Psoas muscle (tissue), 7 donors: ENCODE measurements at regions not wholly inside any gene's neighbourhood (a gene's known extent, or its start where the extent isn't known, plus 50 kb on each side); places are given as distances from the start of the nearest gene placed in this dataset.
"Not testable (repeated sequence)": the region's sequence is repeated elsewhere in the genome, so short reads cannot be mapped to it uniquely, and the experiment has no call there.

Experiments
- ATAC-seq, 4 donors: fragments of 200-7000 bp; cut with Tn5 transposase; one replicate each; pipeline ENCODE4 v1.9.1; 2020; ENCODE audit warnings: moderate library complexity in 3 of 4, mild to moderate bottlenecking in 2 of 4
- DNase-seq, 2 donors: peaks; one replicate each; pipeline ENCODE4 v3.0.0-alpha.2; 2020
- H3K27ac ChIP-seq: fragments of 200-600 bp; one replicate; pipeline ENCODE4 v1.8.0; 2022
- H3K27me3 ChIP-seq, 3 donors: fragments of 200-600 bp in 1 of 3; one replicate each; pipeline versions ENCODE4 v1.6.1 to v1.8.0; 2013 to 2022; ENCODE audit warnings: low read length in 2 of 3, mild to moderate bottlenecking in 2 of 3, moderate library complexity in 1 of 3; ENCODE audit not compliant: insufficient read depth in 3 of 3
- H3K36me3 ChIP-seq, 2 donors: fragments of 200-600 bp in 1 of 2; one replicate each; pipeline versions ENCODE4 v1.6.1 to v1.8.0; 2013 to 2022; ENCODE audit warnings: low read depth in 1 of 2, mild to moderate bottlenecking in 1 of 2, moderate library complexity in 1 of 2; ENCODE audit not compliant: insufficient read depth in 1 of 2
- H3K4me1 ChIP-seq: fragments of 200-600 bp; one replicate; pipeline ENCODE4 v1.8.0; 2022
- H3K4me3 ChIP-seq: fragments of 200-600 bp; one replicate; pipeline ENCODE4 v1.8.0; 2022; ENCODE audit warnings: mild to moderate bottlenecking
- H3K9me3 ChIP-seq: fragments of 200-600 bp; one replicate; pipeline ENCODE4 v1.8.0; 2022
- CTCF ChIP-seq: fragments of 200-600 bp; IDR thresholded peaks from one replicate; pipeline ENCODE4 v1.8.0; 2022; ENCODE audit warnings: antibody characterized with exemption
- WGBS, 3 donors: extraction: QIAGEN DNeasy Blood & Tissue Kit; methylation state at CpG; one replicate each; pipeline versions ENCODE4 v1.1.6 to v1.1.7; 2013; 5-methylcytosine and 5-hydroxymethylcytosine counted together
- intact Hi-C, 2 donors: fragments of 100-400 bp; cut with DNase I; formaldehyde crosslinking; loops; one replicate each; pipeline versions ENCODE4 v1.11.0 to v1.14.2; 2022
- donor health status: healthy with polysubstance abuse.
- donor health status: DM: no; HTN: no; CAD: no; lungs with moderate emphysema.
- donor health status: Bipolar disorder and iron deficiency.
- donor health status: healthy.
- donor health status: DM: yes; HTN: yes; CAD: no.
- donor health status: DM: no; HTN: no; CAD: no.
- donor health status: DM: yes; HTN: yes; CAD: no.

GRCh38 chr12:25681580-25681979 lies 128.5 kb upstream of the LMNTD1 start:
- intact Hi-C loops = no loop called here
- DNase-seq = no peak
- 86 to 89% (median 88%) methylated on average over 4 of the region's 4 CpGs for WGBS, 3 donors
- Histone ChIP-seq H3K4me1 (no peaks in the 10 kb centered on the region), H3K9me3 (no peaks in the 10 kb centered on the region), H3K27ac (no peak overlapping the region), H3K4me3 (no peak overlapping the region), H3K27me3 (no peaks in the 10 kb centered on the region), H3K36me3 (no peaks in the 10 kb centered on the region)
- TF ChIP-seq CTCF = no peak
- no peak for ATAC-seq

GRCh38 chr12:25682421-25682820 lies 129.3 kb upstream of the LMNTD1 start:
- H3K9me3 ChIP-seq = no peaks in the 10 kb centered on the region
- H3K27me3 ChIP-seq = no peaks in the 10 kb centered on the region
- no peak for DNase-seq
- TF ChIP-seq CTCF = no peak
- H3K4me3 ChIP-seq = no peak overlapping the region
- H3K27ac ChIP-seq = no peak overlapping the region
- no peaks in the 10 kb centered on the region for H3K36me3 ChIP-seq
- no peaks in the 10 kb centered on the region for H3K4me1 ChIP-seq
- WGBS, 3 donors = 92 to 97% (median 93%) methylated on average over 1 of the region's 1 CpG
- intact Hi-C loops = no loop called here
- ATAC-seq = no peak

GRCh38 chr12:25684070-25684469 lies 131.0 kb upstream of the LMNTD1 start:
- no peak for TF ChIP-seq CTCF
- Histone ChIP-seq H3K27ac (no peak overlapping the region), H3K4me1 (no peaks in the 10 kb centered on the region), H3K36me3 (no peaks in the 10 kb centered on the region), H3K9me3 (no peaks in the 10 kb centered on the region), H3K27me3 (no peaks in the 10 kb centered on the region), H3K4me3 (no peak overlapping the region)
- ATAC-seq = no peak
- intact Hi-C loops = no loop called here
- DNase-seq = no peak
- WGBS, 3 donors = 65 to 70% (median 70%) methylated on average over 2 of the region's 2 CpGs

- no peak for DNase-seq
- intact Hi-C loops = no loop called here
- Histone ChIP-seq H3K27me3 (no peaks in the 10 kb centered on the region), H3K4me1 (no peaks in the 10 kb centered on the region), H3K9me3 (no peaks in the 10 kb centered on the region), H3K36me3 (no peaks in the 10 kb centered on the region), H3K27ac (no peak overlapping the region), H3K4me3 (no peak overlapping the region)
- no peak for TF ChIP-seq CTCF
- 95 to 98% (median 96%) methylated on average over 19 of the region's 19 CpGs for WGBS, 3 donors
- no peak for ATAC-seq
These were observed 133.3 kb upstream of the LMNTD1 start for GRCh38 chr12:25686351-25686750.

GRCh38 chr12:25687226-25687625 lies 134.1 kb upstream of the LMNTD1 start:
- 70 to 74% (median 72%) methylated on average over 6 of the region's 6 CpGs for WGBS, 3 donors
- Histone ChIP-seq H3K27ac (no peak overlapping the region), H3K27me3 (no peaks in the 10 kb centered on the region), H3K4me3 (no peak overlapping the region), H3K4me1 (no peaks in the 10 kb centered on the region), H3K36me3 (no peaks in the 10 kb centered on the region), H3K9me3 (no peaks in the 10 kb centered on the region)
- no peak for ATAC-seq
- intact Hi-C loops = no loop called here
- TF ChIP-seq CTCF = no peak
- DNase-seq = no peak

GRCh38 chr12:25688851-25689250 lies 135.8 kb upstream of the LMNTD1 start:
- intact Hi-C loops, H3K36me3 ChIP-seq, H3K4me3 ChIP-seq, H3K9me3 ChIP-seq, DNase-seq, H3K27ac ChIP-seq, ATAC-seq, H3K4me1 ChIP-seq, H3K27me3 ChIP-seq: not testable (repeated sequence)
- WGBS, 3 donors = 92 to 96% (median 94%) methylated on average over 9 of the region's 9 CpGs
